22Rv1 (cell line): ENCODE measurements at regions not wholly inside any gene's neighbourhood (a gene's known extent, or its start where the extent isn't known, plus 50 kb on each side); places are given as distances from the start of the nearest gene placed in this dataset.

Experiments
- CTCF ChIP-seq: fragments of 450-650 bp; IDR thresholded peaks from 2 replicates; pipeline ENCODE4 v1.5.1; 2017; ENCODE audit warnings: mild to moderate bottlenecking
- ZFX ChIP-seq: fragments of 450-650 bp; IDR thresholded peaks from 2 replicates; pipeline ENCODE4 v1.6.1; 2017; ENCODE audit warnings: antibody characterized with exemption, borderline replicate concordance

- TF ChIP-seq CTCF, result no peak
- TF ChIP-seq ZFX, result no peak
Measured at GRCh38 chrX:36462142-36462541, 542.6 kb downstream of the CFAP47 start.
